HK-2 (cell line): ENCODE measurements at regions not wholly inside any gene's neighbourhood (a gene's known extent, or its start where the extent isn't known, plus 50 kb on each side); places are given as distances from the start of the nearest gene placed in this dataset.
"Not testable (repeated sequence)": the region's sequence is repeated elsewhere in the genome, so short reads cannot be mapped to it uniquely, and the experiment has no call there.

Source experiments
- DNase-seq: peaks from one replicate; pipeline ENCODE4 v3.0.0-alpha.2; 2018; ENCODE audit not compliant: unreplicated experiment

DNA sequence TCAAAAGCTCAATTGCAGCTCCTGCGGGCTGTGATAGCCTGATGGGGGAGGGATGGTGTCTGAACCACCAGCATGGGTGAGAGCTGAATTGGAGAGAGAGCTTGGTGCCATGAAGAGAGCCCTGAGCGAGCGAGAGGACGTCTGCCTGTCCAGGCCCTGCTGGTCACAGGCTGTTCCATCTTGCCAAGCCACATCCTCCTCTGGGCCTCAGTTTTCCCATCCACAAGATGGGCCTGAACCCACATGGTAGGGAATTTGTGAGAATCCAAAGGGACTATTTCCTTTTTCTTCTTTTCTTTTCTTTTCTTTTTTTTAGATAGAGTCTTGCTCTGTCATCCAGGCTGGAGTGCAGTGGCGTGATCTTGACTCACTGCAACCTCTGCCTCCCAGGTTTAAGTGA lies 276.4 kb downstream of the VRK1 start:
- DNase-seq, result no peak

DNA sequence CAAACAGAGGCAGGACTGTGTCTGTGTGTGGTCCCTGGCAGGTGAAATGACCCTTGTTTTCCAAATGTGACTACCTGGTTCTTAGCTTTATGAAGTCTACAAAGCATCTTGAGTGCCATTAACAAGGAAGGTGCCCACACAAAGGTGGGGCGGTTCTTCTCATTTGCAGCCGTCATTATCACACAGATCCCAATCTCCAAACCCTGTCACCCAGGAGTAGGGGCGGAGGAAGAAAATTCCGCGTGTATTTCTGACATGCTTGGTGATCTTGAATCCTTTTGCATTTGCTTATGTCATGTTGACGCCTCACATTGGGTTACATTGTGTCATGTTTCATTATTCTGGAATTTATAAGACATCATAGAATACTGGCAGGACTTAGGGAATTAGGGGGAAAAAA lies 277.3 kb downstream of the VRK1 start:
- DNase-seq, result no peak

DNA sequence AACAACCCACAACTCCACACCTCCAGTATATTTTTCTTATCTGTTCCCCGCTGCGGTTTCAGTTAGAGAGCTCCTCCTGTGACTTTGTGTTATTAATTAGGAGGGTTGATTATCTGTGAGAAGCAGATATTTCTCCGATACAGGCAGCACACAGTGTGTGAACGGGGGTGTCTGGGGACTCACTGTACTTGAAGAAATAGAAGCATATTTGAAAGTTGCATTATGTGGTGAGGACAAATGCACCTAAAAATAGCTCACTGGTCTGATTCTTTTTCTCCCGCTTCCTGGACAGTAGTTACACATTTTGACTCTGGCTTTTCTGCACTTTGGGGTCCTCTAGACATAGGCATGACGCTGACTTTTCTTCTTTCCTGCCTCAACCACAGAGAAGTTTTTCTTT lies 277.7 kb downstream of the VRK1 start:
- no peak for DNase-seq

DNA sequence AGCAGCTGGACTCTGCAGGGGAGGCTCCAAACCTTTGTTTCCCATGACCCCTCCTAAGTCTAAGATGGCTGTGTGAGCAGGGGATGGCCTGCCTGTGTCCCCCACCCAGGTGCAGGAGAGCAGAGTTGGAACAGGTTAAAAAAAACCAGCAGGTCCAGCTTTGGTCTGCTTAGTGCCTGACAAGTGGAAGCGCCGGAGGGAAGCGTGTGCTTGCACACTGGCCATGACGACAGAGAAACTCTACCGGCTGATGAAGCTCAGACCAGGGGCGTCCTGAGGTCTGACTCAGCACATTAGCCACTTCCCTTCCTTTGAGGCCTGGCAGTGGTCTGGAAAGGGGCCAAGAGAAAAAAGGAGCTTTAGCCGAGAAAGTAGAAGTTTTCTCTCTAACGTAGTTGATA lies 280.1 kb downstream of the VRK1 start:
- peak; percentile 70 for DNase-seq

DNA sequence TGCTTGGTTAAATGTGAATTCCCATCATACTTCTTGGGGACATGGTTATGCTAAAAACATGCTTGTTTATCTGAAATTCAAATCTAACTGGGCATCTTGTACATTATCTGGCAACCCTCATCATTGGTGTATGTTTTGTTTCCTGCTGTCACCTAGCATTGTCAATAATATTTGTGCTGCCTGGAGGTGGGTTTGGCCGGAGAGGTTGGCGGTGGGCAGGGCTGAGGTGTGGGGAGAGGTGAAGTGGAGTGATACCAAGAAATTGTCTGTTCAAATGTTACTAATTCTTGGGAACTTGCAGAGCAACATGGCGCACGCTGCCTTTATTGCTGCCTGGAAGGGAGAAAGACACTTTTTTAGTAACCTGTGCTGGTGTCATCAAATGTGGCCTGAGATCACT lies 280.5 kb downstream of the VRK1 start:
- peak; percentile 6 for DNase-seq

DNA sequence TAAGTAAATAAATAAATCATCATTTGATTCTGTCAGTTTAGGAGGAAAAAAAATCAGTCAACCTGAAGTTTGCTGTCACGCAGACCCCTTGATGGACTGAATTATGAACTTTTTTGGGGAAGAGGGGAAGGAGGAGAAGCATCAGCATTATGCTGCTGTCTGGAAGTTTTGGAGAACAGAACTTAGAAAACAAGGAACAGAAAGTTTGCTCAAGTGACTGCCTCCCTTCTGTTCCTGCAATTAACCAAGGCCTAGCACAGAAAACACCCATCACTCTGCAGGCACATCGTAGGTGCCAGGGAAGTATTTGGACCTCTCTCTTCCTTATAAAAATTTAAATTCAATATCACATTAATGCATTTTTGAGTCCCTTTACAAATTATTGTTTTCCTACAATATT lies 283.8 kb downstream of the VRK1 start:
- no peak for DNase-seq

DNA sequence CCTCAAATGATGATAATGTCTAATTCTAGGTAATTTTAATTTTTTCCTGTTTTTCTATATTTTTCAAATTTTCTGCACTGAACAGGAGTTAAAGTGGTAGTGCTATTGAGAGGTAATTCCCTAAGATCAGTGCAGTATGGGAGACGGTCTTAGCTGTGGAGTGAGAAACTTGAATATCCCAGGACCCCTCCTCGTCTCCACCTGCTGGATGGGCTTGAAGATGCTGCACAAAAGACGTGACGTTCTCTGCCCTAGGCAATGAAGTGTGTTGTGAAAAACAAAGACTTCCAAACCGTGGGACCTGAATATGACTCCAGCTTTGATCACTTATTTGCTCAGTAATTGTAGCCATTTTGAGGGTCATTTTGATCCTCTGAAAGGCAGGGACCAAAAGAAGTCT lies 298.1 kb downstream of the VRK1 start:
- DNase-seq, result no peak

- no peak for DNase-seq
Observed at GRCh38 chr14:97097296-97097695, 300.1 kb downstream of the VRK1 start.

DNA sequence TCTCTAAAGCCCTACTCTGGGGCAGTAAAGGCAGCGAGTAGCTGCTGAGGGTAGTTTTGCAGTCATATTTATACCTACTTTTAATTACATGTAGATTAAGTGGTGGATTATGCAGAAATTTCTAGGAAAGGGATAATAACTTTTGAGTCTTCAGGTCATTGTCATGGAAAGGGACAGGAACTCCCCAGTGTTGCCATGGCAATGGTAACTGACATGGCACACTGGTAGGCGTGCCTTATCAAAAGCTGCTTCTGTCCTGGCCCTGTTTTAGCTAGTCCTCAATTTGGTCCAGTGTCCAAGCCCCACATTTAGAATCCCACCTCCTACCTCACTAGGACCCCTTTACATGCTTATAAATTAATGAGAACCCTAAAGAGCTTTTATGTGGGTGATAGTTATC lies 303.1 kb downstream of the VRK1 start:
- DNase-seq, result no peak

DNA sequence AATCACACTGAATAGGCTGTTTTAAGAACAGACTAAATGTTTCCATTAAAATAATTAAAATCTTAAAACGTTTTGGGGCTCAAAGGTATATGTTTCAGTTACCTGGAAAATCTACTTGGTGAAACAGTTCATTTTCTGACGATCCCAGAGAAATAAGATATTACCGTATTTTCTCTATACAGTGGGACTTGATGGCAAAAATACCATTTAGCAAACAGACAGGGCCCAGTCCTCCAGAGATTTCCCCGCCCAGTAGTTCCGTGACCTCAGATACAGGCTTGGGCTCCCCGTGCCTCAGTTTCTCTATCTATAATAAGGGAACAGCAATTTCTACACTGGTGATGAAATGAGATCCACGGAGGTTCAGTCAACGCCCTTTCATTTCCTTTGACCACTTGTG lies 304.4 kb downstream of the VRK1 start:
- DNase-seq, result no peak

DNA sequence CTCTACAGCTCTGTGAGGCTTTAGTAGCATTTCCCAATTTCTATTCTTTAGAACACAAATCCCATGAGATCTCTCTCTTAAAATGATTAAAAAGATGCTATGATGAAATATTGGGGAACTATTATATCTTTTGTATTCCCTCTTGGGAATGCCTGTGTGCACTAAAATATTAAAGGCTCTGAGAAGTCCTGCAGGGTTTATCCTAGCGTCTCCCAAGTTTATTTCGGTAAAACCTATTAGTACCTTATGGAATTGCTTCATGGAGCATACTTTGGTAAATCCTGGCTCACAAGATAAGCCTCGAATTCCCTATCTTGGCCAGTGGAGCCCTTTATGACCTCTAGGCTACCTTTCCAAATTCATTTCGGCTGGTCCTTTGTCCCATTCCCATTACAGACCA lies 306.8 kb downstream of the VRK1 start:
- no peak for DNase-seq

- DNase-seq, result no peak
Observed at GRCh38 chr14:97106166-97106565, 309.0 kb downstream of the VRK1 start.

DNA sequence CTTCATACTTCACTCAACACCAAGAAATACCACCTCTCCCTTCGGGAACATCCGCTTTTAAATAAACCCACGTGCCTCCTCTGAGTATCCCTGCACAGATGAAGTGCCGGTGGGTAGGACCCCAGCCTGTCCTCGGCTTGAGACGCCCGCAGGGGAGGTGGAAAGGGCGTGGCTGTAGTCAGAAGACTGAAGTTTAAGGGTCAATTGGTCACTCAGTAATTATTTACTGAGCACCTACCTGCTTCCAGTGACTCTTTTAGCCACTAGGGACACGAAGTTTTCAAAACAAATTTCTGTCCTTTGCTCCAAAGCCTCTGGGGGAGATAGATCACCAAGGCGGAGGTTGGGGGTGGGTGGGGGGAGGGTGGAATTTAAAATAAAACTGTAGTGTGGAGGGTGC lies 309.4 kb downstream of the VRK1 start:
- no peak for DNase-seq

GRCh38 chr14:97107080-97107479 lies 309.9 kb downstream of the VRK1 start:
- DNase-seq, result no peak

- no peak for DNase-seq
Observed at GRCh38 chr14:97107760-97108159, 310.6 kb downstream of the VRK1 start.

GRCh38 chr14:97109234-97109633 lies 312.1 kb downstream of the VRK1 start:
- no peak for DNase-seq

DNA sequence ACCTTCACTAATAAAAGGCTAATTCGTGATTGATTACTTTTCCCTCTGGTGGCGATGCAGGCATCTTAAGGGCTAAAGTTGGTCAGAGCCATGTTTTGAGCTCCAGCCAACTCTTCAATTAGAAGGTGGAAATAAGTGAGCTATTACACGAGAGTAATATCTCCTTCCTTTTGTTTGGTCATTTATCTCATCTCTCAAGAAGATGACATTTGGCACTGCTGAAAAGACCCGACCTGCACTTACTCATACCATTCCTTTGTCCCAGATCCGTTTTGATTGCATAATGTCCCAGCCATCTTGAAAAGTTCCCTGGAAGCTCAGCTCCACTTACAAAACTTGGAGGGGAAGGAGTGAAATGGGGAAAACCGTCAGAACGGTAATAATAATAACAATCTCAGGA lies 316.2 kb downstream of the VRK1 start:
- DNase-seq, result no peak

DNA sequence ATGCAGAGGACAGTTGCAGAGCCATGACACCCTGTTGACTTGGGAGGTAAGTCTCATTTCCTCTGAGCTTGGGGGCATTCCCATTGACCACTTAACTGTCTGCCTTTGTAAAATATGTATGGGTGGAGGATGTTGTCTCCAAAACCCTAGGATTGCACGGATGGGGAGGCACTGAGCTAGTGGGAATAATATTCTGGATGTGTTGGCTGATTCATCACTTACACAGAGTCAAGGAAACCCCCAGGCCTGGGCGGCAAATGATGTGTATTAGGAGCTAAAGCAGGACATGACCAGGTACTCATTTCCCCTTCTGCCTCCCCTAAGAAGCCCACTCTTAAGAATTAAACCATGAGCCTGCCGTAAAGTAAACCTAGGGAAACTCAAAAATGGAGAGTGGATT lies 319.4 kb downstream of the VRK1 start:
- no peak for DNase-seq

DNA sequence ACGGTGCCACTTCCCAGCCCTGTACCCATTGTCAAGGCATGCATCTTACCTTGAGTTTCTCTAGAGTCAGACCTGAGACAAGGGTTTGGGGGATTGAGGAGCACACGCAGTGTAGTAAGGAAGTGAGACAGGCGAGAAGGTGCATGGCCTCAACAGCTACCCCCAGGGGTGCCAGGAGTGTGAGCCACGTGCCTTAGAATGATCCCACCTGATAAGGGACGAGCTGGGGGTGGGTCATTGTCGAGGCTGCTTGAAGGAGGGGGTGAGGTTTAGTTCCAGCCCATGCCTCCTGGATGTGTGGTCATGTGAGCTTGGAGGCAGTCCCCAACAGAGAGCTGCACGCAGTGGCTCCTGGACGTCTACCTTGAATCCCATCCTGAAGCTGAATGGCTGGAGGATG lies 320.5 kb downstream of the VRK1 start:
- DNase-seq, result no peak

DNA sequence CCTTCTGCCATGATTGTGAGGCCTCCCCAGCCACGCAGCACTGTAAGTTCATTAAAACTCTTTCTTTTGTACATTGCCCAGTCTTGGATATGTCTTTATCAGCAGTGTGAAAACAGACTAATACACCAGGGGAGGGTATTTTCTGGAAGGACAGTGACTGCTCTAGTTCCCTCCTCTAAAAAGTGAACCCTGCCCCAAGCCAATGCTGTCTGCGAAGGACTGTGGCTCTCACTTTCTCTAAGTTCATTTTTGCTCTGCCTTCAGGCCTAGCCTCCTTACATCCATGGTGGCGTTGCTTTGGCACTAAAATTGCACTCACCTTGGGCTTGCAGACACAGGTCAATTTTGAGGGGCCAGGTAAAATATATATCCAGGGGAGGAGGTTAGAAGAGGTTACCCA lies 323.0 kb downstream of the VRK1 start:
- no peak for DNase-seq

DNA sequence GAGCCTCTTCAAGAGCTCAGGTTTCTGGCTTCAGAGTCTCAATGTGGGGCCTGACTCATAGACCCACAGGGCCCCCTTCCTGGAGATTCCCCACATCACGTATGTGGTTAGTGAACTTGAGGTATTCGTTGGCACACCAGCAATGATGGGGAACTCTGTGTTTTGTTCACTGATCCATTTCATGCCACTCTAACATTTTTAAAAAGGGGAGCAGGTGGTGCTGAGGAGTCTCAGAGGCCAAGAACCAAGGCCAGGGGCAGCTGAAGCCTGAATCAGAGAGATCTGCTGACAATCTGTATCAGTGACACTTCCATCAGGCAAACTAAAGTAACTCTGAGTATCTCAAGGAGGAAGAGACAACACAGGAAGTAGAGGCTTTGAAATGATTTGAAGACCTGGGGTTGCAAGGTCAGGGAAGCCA lies 323.4 kb downstream of the VRK1 start:
- DNase-seq, result peak; percentile 38

DNA sequence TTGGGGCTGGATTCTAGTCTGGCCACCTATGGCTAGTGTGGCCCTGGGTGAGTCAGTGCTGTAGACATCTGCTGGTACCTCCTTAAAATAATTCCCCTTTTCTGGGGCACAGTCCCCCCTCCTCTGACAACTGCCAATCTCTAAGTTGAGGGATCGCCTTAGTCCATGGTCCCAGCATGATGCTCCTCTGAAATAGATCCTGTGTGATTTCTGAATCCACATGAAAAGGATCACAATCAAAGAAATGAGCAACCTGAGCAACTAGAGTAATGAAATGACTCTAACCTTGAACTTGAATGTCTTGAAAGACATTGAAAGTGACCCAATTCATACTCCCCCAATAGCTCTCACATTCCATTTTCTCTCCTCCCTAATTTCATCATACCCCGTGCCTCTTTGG lies 332.5 kb downstream of the VRK1 start:
- no peak for DNase-seq

DNA sequence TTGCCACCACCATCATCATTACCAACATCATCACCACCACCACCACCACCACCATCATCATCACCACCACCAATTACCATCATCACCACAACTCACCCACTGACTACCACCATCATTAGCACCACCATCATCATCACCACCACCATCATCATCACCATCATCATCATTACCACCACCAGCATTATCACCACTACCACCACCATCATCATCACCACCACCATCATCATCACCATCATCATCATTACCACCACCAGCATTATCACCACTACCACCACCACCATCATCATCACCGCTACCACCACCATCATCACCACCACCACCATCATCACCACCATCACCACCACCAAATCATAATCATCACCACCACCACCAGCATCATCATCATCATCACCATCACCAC lies 338.7 kb downstream of the VRK1 start:
- DNase-seq, result not testable (repeated sequence)

- DNase-seq, result no peak
Observed at GRCh38 chr14:97137705-97138104, 340.5 kb downstream of the VRK1 start.

DNA sequence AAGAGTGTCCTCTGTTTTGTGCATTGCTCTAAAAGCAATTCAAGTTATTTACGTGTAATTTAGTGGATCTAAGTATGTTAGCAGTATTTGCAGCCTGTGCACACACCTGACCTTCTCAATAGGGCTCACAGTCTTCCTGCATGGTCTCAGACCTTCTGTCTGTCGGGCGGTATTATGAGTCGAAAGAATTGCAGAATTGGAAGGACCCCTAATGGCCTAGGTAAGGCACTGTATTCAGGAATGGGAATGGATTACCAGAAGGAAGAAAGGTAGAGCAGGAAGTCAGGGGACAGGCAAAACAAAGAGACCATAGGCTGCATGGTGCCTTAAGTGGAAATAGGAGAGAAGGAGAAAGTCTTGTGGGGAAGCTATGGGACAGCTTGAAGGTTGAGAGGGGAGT lies 341.6 kb downstream of the VRK1 start:
- no peak for DNase-seq
